Mucosa of rectum (tissue), 2 donors: ENCODE measurements at regions not wholly inside any gene's neighbourhood (a gene's known extent, or its start where the extent isn't known, plus 50 kb on each side); places are given as distances from the start of the nearest gene placed in this dataset.

ENCODE experiments used
- H3K27ac ChIP-seq, 2 donors: one replicate each; pipeline ENCODE4 v1.7.0; 2013; ENCODE audit warnings: inconsistent platforms in 2 of 2, low read depth in 2 of 2, low read length in 2 of 2
- H3K27me3 ChIP-seq, 2 donors: one replicate each; pipeline ENCODE4 v1.7.0; 2013; ENCODE audit warnings: low read length in 2 of 2; ENCODE audit not compliant: control insufficient read depth in 2 of 2, insufficient read depth in 2 of 2
- H3K36me3 ChIP-seq, 2 donors: one replicate each; pipeline ENCODE4 v1.7.0; 2013; ENCODE audit warnings: low read length in 2 of 2; ENCODE audit not compliant: control insufficient read depth in 2 of 2, insufficient read depth in 2 of 2
- H3K4me1 ChIP-seq, 2 donors: one replicate each; pipeline ENCODE4 v1.7.0; 2013; ENCODE audit warnings: low read length in 2 of 2, mild to moderate bottlenecking in 1 of 2; ENCODE audit not compliant: control insufficient read depth in 2 of 2, insufficient read depth in 2 of 2
- H3K4me3 ChIP-seq, 2 donors: one replicate each; pipeline ENCODE4 v1.7.0; 2013; ENCODE audit warnings: low read length in 2 of 2
- H3K9ac ChIP-seq, 2 donors: one replicate each; pipeline ENCODE4 v1.7.0; 2013; ENCODE audit warnings: low read length in 2 of 2, low read depth in 1 of 2, mild to moderate bottlenecking in 1 of 2
- H3K9me3 ChIP-seq, 2 donors: one replicate each; pipeline ENCODE4 v1.7.0; 2013; ENCODE audit warnings: low read length in 2 of 2; ENCODE audit not compliant: control insufficient read depth in 2 of 2
- donor health status: healthy.
- donor health status: Normal muscosa, but diverticular disease.

DNA sequence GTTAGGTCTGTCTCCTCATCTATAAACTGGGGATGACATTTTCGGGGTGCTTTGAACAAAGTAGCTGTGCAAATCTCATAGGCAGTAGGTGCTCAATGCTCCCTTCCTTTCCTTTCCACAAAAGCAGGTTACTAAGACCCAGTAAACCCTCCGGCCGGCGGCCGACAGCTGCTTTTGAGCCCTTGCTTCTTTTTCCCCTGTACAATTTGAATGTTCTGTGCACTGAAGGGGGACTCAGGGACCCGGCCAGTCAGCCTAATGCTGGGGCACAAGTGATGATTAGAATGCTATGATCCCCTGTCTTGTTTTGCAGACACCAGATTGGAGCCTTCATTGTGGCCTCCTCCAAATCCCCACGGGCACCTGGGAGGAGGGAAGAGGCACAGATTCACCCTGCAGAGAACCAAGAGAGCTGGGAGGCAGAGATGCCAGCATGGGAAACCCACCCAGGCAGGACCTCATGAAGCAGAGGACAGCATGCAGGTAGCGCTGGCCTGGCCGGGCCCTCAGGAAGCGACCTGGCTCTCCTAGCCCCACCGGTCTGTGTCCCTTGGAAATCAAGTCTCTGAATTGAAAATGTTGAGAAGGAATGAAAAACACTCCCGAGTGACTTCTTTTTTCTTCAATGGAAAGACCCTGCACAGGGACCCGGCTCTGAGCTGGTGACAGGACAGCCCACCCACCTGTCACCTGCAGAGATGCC, 128.6 kb upstream of the HDAC4 start:
- no peak overlapping the region for H3K4me3 ChIP-seq
- H3K27me3 ChIP-seq = peaks cover 0 to 3% of the 10 kb centered on the region in 2 donors
- peaks cover 0 to 2% of the 10 kb centered on the region in 2 donors for H3K9me3 ChIP-seq
- no peak overlapping the region for H3K27ac ChIP-seq
- no peak overlapping the region for H3K9ac ChIP-seq
- H3K4me1 ChIP-seq = no peaks in the 10 kb centered on the region
- H3K36me3 ChIP-seq = no peaks in the 10 kb centered on the region

DNA sequence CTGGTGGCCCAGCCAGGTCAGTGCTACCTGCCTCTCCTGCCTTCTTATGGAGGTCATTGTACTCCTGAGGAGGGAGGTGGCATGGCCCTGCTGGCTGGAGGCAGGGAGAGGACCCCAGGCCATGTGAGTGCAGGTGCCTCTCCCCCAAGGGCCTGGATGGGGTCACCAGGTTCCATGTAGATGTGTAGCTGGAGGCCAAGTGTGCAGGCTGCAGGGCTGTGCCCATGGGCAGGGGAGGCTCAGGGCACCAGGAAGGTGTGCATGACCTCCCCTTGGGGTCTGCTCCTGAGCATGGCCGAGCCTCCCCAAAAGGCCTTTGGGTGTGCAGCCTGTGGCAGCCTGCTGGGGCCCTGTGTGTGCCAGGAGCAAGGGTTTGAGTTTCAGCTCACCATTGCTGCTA, 128.1 kb upstream of the HDAC4 start:
- Histone ChIP-seq H3K27ac (no peak overlapping the region), H3K4me1 (no peaks in the 10 kb centered on the region), H3K36me3 (no peaks in the 10 kb centered on the region), H3K27me3 (peaks cover 0 to 3% of the 10 kb centered on the region in 2 donors), H3K9me3 (peaks cover 0 to 2% of the 10 kb centered on the region in 2 donors), H3K9ac (no peak overlapping the region), H3K4me3 (no peak overlapping the region)

DNA sequence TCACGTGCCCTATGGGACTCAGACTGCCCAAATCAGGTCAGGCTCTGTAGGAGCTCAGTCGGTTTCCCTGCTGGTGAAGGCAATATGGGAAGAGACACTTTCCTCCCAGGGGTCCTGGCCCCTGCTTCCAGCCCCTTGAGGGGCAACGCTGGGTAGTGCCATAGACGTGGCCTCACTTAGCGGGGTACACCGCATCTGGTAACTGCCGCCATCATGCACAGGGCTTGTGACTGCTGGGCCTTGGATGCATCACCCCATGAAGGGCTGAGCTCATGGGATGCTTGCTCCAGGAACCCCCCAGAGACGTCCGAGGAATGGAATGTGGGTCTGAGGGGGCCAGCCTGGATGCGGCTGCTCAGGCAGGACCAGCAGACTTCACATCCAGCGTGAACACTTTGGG, 127.3 kb upstream of the HDAC4 start:
- no peak overlapping the region for H3K27ac ChIP-seq

DNA sequence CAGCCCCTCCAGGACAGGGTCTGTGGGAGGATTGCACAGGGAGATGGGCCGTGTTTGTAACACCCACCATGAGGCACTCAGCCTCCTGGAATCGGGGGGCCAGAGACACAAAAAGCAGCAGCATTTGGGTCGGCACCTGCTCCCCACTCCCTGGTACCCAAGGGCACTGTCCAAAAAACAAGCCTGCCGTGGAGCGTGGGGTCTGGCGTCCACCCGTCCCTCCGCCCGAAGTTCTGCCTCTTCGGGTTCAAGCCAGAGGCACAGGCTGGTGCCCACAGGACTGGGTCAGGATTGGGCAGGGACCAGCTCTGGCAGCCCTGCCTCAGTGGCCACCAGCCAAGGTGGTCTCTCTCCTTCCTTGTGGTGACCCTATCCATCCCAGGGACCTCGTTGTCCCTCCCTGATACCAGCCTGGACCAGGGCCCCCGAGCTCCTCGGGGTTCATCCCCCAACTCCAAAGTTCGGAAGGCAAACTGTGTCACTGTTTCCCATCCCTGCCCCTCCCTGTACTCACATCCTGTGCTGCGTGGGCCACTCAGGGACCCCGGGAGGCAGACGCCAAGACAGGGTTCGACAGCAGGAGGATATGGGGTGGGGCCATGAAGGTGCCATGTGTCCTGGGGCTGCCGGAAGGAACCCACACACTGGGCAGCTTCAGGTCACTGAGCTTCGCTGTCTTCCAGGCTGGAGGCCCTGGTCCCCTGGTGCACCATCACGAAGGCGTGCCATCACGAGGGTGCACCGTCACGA, 126.0 kb upstream of the HDAC4 start:
- H3K9ac ChIP-seq = no peak overlapping the region
- H3K4me3 ChIP-seq = no peak overlapping the region
- H3K36me3 ChIP-seq = no peaks in the 10 kb centered on the region
- H3K27ac ChIP-seq = no peak overlapping the region
- H3K4me1 ChIP-seq = no peaks in the 10 kb centered on the region
- H3K9me3 ChIP-seq = peaks cover 0 to 2% of the 10 kb centered on the region in 2 donors
- no peaks in the 10 kb centered on the region for H3K27me3 ChIP-seq

More for the DNA sequence above, 127.3 kb upstream of the HDAC4 start:
- Histone ChIP-seq H3K4me1 (no peaks in the 10 kb centered on the region), H3K9me3 (peaks cover 0 to 2% of the 10 kb centered on the region in 2 donors), H3K4me3 (no peak overlapping the region), H3K36me3 (no peaks in the 10 kb centered on the region), H3K9ac (no peak overlapping the region), H3K27me3 (peaks cover 0 to 2% of the 10 kb centered on the region in 2 donors)

DNA sequence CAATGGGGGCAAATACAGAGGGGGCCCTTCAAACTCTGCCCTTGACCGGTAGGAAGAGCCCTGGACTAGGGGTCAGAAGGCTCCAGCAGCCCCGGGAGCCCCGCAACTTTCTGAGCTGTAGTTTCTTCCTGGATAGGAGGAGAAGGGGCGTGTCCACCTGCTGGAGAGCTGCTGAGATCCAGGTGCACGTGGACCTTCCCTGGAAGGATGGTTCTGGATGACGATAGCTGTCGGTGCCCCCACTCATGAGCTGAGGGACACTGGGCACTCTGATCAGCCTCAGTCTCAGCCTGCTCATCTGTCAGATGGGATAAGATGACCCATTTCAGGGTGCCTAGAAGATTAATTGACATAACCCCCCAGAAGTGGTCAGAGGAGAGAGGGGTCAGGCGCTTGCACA, 125.2 kb upstream of the HDAC4 start:
- H3K27me3 ChIP-seq = no peaks in the 10 kb centered on the region
- no peaks in the 10 kb centered on the region for H3K4me1 ChIP-seq
- H3K36me3 ChIP-seq = no peaks in the 10 kb centered on the region

DNA sequence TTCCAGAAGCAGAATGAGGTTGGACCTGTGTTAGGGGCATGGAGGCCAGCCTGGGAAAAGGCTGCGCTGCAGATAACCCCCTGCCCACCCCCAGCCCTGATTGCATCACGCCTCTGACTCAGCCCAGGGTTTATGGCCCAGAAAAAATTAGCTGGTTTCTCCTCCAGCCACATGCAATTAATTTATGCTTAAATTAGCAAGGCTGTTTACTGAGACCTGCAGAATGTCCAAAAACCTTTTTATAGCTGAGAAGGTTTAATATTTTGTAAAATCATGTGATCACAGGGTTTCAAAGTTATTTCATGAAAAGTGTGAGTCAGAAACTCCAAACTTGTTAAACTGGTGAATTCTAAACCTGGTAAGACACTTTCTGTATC, 123.1 kb upstream of the HDAC4 start:
- Histone ChIP-seq H3K27ac (no peak overlapping the region), H3K27me3 (no peaks in the 10 kb centered on the region), H3K4me1 (no peaks in the 10 kb centered on the region), H3K9me3 (peaks cover 0 to 2% of the 10 kb centered on the region in 2 donors), H3K36me3 (no peaks in the 10 kb centered on the region), H3K4me3 (no peak overlapping the region), H3K9ac (no peak overlapping the region)

More for the DNA sequence above, 125.2 kb upstream of the HDAC4 start:
- Histone ChIP-seq H3K9me3 (peaks cover 0 to 2% of the 10 kb centered on the region in 2 donors), H3K9ac (no peak overlapping the region), H3K27ac (no peak overlapping the region), H3K4me3 (no peak overlapping the region)

DNA sequence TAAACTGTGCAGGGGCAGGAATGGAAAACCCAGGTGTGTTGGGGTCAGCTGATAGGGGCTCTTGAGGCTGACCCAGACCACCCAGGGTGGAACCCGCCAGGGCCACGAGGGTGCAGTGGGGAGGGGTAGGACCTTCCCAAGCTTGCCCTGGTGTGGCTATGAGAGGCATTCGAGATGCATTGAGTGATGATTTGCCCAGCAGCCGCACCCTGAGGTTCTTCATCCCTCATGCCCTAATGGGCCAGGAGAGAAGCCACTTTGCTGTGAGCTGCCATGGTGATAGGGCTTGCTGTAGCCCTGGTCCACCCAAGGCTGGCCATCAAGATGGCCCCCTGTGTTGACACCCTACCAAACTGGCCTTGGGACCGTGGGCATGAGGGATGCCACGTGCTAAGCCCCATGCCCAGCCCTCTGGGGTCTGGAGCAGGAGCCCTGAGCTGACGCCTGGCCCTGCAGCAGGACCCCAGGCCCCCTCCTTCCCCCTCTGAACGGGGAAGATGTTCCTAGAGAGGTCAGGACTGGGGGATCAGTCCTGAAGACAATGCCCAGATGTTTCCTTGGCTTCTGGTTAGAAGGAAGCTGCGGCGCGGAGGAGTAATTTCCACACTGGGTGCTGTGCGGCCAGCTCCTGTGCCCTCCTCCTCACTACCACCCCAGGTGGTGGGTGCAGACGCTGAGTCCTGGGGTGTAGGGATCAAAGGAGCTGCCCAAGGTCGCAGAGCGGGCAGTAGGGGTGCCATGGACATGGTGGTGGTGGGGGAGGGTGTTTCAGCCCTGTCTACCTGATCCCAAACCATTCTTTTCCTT, 122.5 kb upstream of the HDAC4 start:
- Histone ChIP-seq H3K4me1 (no peaks in the 10 kb centered on the region), H3K36me3 (no peaks in the 10 kb centered on the region), H3K27ac (no peak overlapping the region), H3K9me3 (peaks cover 0 to 2% of the 10 kb centered on the region in 2 donors), H3K9ac (no peak overlapping the region), H3K27me3 (peaks cover 0 to 2% of the 10 kb centered on the region in 2 donors), H3K4me3 (no peak overlapping the region)

DNA sequence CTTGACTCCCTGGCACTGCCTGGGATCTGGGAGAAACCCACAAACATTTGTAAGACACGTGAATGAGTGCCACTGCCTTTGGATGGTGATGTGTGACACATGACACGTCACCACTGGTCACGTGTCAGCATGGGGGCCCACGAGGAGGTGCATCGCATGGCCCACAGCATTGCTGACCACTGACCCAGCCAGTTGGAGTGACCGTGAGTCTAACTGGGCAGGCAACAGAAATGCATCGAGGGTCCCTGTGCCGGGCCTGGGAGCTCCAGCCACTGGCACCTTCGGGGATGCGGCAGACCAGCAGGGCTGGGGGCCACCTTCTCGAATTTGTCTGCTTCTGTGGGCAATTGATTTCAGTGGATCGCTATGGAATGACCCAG, 121.9 kb upstream of the HDAC4 start:
- H3K4me1 ChIP-seq = no peaks in the 10 kb centered on the region
- no peaks in the 10 kb centered on the region for H3K36me3 ChIP-seq
- no peak overlapping the region for H3K4me3 ChIP-seq
- H3K9ac ChIP-seq = no peak overlapping the region
- H3K9me3 ChIP-seq = no peaks in the 10 kb centered on the region
- peaks cover 0 to 2% of the 10 kb centered on the region in 2 donors for H3K27me3 ChIP-seq
- no peak overlapping the region for H3K27ac ChIP-seq

DNA sequence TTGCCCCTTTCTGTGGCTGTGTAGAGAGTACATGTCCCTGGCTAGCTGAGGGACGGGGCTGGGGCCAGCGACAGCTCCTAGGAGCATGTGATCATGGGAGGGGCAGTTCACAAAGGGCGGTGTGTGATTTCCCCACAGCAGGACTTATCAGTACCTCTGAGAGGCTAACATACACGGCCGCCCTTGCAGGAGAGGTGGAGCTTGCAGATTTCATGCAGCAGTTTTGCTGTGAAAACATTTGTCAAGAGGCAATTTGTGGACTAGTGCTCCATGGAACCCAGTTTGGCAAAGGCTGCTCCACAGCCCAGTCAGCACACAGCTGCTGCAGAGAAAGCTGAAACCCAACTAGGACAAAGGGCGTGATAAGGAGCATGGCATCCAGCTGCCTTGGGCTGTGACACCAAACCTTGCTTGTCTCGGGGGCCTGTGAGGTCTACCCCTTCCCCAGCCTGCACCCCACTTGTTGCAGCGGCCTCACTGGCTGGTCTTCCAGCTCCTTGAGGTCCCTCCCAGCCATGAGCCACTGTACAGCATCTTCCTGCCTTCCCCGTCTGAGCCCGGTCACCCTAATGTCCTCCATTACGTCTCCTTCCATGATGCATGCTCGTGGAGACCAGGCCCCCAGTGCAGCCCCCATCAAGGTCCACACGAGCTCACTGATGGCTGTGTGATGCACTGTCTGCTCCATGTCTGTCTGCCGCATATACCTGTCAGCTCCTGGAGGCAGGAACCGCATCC, 121.4 kb upstream of the HDAC4 start:
- H3K4me3 ChIP-seq = no peak overlapping the region
- H3K27me3 ChIP-seq = peaks cover 0 to 2% of the 10 kb centered on the region in 2 donors
- no peak overlapping the region for H3K27ac ChIP-seq
- H3K9ac ChIP-seq = no peak overlapping the region
- H3K4me1 ChIP-seq = no peaks in the 10 kb centered on the region
- no peaks in the 10 kb centered on the region for H3K9me3 ChIP-seq
- no peaks in the 10 kb centered on the region for H3K36me3 ChIP-seq
